GM19239 (cell line): ENCODE measurements at regions not wholly inside any gene's neighbourhood (a gene's known extent, or its start where the extent isn't known, plus 50 kb on each side); places are given as distances from the start of the nearest gene placed in this dataset.
"Not testable (repeated sequence)": the region's sequence is repeated elsewhere in the genome, so short reads cannot be mapped to it uniquely, and the experiment has no call there.

Source experiments
- DNase-seq: peaks from one replicate; pipeline ENCODE4 v3.0.0; 2011; ENCODE audit warnings: low spot score; ENCODE audit not compliant: insufficient read length
- FAIRE-seq: peaks from 2 replicates; lab custom pipeline; 2011; peaks lifted over from hg19 to GRCh38; lab: Jason Lieb, UNC

DNA sequence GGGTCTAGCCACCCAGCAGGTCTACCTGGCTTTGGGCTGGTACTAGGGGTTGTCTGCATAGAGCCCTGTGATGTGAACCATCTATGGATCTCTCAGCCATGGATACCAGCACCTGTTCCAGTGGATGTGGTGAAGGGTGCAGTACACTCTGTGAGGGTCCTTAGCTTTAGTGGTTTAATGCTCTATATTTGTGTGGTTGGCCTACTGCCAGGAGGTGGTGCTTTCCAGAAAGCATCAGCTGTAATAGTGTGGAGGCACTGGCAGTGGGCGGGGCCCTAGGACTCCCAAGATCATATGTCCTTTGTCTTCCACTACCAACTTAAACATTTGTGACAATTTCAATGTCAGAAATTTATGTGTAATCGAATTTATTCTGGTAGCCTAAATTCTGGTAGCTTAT is 1065.1 kb downstream of the RPIA start:
- not testable (repeated sequence) for FAIRE-seq, DNase-seq

DNA sequence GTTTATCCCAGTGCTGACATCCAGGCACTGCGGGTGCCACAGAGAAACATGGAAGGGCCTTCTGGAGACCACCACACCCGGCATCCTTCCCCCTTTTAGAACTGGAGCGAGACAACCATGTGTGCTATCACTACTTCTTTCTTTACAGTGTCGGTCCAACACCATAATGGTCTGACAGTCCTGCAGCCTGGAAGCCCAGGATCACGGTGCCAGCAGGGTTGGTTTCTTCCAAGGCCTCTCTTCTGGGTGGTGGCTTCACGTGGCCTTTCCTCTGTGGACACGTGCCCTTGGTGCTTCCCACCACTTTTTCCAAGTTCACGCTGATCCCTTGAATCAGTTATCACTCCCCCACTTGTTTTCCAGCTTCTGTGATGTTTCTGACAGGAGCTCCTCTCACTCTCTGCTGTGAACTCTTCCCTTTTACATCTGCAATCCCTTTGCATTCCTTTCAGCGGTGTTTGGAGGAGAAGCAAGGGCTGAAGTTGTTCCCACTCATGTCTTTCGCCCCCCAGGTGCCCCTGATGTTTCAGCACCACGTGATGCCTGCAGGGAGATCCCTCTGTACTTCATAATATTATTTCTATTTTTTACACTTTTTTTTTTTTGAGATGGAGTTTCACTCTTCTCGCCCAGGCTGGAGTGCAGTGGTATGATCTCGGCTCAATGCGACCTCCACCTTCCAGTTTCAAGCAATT is 1067.0 kb downstream of the RPIA start:
- FAIRE-seq, DNase-seq: not testable (repeated sequence)

DNA sequence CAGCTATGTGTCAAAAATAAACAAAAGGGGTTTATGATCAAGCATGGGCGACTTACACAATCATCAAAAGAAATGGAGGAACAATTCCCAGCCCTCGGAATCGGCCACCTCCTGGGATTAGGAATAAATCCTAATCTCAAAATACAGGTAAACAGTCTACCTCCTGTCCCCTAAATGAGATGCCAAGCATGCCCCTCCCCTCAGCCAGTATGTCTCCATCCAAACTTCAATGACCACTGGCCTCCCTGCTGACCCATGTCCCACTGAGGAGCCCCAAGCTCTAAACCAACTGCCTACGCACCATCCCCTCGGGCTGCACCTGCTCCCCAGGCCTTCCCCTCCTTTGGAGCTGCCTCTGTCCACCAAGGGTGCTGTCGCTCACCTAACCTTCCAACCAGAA is 1069.3 kb downstream of the RPIA start:
- not testable (repeated sequence) for DNase-seq, FAIRE-seq

GRCh38 chr2:89761171-89761570 is 1069.7 kb downstream of the RPIA start:
- FAIRE-seq, DNase-seq: not testable (repeated sequence)

GRCh38 chr2:89761863-89762262 is 1070.4 kb downstream of the RPIA start:
- not testable (repeated sequence) for FAIRE-seq

GRCh38 chr2:89762461-89763253 is 1071.2 kb downstream of the RPIA start:
- not testable (repeated sequence) for FAIRE-seq, DNase-seq

More at GRCh38 chr2:89761863-89762262, 1070.4 kb downstream of the RPIA start:
- DNase-seq, result not testable (repeated sequence)

- FAIRE-seq, result no peak
- DNase-seq, result no peak
Measured at GRCh38 chr2:89763254-89763580, 1071.7 kb downstream of the RPIA start.

DNA sequence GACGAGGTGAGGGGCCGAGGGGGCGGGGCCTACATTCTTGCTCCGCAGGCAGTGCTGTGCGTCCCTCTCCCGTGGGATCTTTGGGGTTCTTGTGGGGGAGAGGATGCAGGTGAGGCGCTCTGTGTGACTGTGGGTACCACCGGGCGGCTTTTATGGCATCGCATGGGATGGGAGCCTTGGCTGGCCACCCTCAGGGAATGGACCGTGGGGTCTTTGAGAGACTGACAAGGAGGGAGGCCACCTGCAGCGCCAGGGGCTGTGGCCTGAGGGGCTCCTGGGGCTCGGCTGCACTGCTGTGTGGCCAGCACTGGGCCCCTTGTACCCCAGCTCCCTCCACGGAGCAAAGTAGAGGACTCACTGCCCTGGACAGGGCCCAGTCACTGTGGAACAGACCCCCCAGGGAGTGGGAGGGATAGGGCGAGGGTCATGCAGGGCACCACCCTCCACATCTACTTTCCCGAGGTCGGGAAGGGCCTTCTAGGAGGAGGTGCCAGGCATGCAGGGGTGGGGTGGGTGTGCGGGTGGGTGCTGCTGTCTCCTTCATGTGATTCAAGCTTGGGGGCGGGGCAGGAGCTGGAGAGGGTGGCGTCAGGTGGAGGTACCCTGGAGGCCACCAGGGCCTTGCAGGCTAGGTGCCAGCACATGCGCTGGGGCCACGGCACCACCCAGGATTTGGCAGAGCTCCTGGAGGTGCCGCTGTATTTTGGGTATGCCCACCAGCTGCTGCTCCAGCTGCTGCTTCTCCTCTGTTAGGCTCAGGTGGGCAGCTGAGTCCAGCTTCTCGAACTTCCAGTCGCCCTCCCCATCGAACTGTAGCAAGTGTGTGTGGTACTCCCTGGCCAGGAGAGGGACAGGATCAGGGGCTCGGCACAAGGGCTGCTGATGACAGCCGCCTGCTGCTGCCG is 1072.4 kb downstream of the RPIA start:
- DNase-seq (no peak), FAIRE-seq (no peak)

DNA sequence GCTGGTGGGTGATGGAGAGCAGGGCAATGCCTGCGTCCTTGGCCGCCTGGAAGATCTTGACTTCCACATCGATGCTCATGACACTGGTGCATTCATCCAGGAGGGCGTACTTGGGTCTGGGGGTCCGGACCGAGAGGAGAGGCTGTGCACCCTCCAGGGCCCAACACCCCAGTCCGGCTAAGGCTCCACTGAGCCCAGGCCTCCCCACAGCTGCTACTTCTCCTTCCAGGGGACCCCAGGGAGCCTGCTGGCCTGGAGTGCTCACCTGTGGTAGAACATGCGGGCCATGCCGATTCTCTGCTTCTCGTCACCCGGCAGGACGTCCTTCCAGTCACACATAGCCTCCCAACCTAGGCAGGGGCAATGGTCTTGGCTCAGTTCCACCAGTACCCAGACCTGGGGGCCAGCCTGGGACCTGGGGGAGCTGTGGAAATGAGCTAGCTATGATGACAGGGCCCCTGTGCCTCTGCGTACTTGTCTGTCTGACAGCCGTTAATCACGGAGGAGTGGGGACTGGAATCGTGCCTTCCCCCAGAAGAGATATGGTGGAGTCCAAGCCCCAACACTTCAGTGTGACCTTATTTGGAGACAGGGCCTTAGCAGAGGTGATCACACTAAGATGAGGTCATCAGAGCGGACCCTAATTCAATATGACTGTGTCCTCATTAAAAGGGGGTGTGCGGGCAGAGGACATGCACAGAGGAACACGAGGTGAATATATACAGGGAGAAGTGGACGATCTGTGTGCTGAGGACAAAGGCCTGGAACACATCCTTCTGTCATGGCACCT is 1073.3 kb downstream of the RPIA start:
- FAIRE-seq, DNase-seq: not testable (repeated sequence)

DNA sequence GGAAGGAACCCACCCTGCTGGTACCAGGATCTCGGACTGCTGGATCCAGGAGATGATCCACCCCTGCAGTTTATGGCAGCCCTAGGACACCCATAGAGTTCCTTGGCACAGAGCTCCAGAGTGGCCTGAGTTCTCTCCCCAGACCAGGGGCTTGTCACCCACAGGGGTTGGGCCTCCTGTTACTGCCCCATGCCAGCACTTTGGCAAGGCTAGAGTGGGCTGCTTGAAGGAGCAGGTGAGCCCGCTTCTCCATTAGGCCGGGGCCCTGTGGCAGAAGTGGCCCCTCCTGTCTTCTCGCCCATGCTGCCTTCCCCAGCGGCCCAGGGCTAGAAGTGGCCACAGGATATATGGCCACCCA is 1073.9 kb downstream of the RPIA start:
- DNase-seq, FAIRE-seq: not testable (repeated sequence)

DNA sequence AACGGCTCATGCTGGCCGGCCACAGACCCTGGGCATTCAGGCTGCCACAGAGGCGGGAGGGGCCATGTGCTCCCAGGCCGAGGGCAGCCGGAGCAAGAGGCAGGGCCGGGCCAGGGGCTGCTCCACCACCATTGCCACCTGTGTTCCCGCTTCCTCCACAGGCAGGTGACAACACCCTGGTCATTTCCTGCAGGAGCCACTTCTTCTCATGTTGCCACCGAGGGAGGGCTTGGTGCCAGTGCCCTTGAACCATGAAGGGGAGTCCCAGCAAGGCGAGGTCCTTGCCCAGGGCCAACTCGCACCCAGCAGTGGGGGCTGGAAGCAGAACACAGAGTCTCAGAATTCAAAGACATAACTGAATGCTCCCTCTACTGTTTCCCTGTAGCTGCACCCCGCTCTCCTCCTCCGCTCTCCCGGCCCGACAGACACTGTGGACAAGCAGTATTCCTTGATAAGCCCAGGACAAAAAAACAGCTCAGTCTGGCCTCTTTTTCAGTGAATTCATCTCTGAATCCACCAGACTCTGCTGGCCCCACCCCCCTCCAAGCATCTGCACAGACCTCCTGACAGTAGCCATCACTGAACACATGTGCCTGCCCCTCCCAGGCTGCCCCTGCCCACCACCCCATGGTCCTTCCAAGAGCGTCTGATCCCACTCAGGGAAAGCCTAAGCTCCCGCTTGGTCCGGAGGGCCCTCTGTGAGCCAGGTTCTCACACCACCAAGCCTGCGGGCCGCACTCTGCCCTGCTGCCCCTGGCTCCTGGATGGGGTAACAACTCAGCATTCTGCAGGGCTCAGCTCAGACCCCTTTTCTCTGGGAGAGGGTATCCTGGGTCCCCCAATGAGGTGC is 1074.9 kb downstream of the RPIA start:
- not testable (repeated sequence) for DNase-seq, FAIRE-seq

- not testable (repeated sequence) for DNase-seq, FAIRE-seq
Measured at GRCh38 chr2:89767058-89767457, 1075.6 kb downstream of the RPIA start.

- no peak for FAIRE-seq
Measured at GRCh38 chr2:89767572-89768435, 1076.3 kb downstream of the RPIA start.

GRCh38 chr2:89775885-89776284 is 1084.4 kb downstream of the RPIA start:
- DNase-seq (no peak), FAIRE-seq (no peak)

More at GRCh38 chr2:89767572-89768435, 1076.3 kb downstream of the RPIA start:
- DNase-seq, result no peak

GRCh38 chr2:89780318-89780717 is 1088.8 kb downstream of the RPIA start:
- no peak for DNase-seq
- no peak for FAIRE-seq

DNA sequence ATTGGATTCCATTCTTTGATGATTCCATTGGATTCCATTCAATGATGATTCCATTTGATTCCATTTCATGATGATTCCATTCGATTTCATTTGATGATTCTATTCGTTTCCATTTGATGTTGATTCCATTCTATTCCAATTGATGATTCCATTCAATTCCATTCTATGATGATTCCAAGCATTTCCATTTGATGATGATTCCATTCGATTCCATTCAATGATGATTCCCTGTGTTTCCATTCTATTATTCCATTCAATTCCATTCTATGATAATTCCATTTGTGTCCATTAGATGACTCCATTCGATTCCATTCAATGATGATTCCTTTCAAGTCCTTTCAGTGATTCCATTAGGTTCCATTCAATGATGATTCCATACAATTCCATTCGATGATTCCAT is 1090.5 kb downstream of the RPIA start:
- DNase-seq, result no peak
- no peak for FAIRE-seq

DNA sequence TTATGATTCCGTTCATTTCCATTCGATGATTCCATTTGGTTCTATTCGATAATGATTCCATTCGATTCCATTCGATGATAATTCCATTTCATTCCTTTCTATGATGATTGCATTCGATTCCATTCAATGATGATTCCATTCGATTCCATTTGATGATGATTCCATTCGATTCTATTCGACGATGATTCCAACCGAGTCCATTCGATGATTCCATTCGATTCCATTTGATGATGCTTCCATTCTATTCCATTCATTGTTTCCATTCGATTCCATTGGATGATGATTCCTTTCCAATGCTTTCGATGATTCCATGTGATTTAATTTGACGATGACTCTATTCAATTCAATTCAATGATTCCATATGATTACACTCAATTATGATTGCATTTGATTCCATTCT is 1093.5 kb downstream of the RPIA start:
- DNase-seq, result no peak
- no peak for FAIRE-seq

DNA sequence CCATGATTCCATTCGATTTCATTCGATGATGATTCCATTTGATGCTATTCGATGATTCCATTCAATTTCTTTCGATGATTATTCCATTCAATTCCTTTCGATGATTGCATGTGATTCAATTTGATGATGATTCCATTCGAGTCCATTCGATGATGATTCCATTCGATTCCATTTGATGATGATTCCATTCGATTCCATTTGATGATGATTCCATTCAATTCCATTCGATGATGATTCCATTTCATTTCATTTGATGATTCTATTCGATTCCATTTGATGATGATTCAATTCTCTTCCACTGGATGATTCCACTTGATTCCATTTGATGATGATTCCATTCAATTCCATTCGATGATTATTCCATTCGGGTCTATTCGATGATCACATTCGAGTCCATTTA is 1094.1 kb downstream of the RPIA start:
- FAIRE-seq, DNase-seq: not testable (repeated sequence)
